Neural cell (in vitro differentiated cells): ENCODE measurements at regions not wholly inside any gene's neighbourhood (a gene's known extent, or its start where the extent isn't known, plus 50 kb on each side); places are given as distances from the start of the nearest gene placed in this dataset.

ENCODE experiments used
- H2AFZ ChIP-seq: fragments of 200-600, 300-800 bp; sonication (generic), shearing (Covaris generic); 2 replicates; pipeline ENCODE4 v1.6.0; 2014; ENCODE audit warnings: low read depth, mild to moderate bottlenecking, antibody characterized with exemption, low read length, moderate library complexity
- H3F3A ChIP-seq: fragments of 200-600 bp; shearing (Covaris generic); 2 replicates; pipeline ENCODE4 v1.6.1; 2016; ENCODE audit warnings: mild to moderate bottlenecking, moderate library complexity, mixed read lengths, antibody characterized with exemption, low read length; ENCODE audit not compliant: insufficient read depth, poor library complexity, severe bottlenecking
- H3K27ac ChIP-seq: fragments of 200-600, 300-800 bp; sonication (generic), shearing (Covaris generic); 2 replicates; pipeline ENCODE4 v1.5.1; 2014; ENCODE audit warnings: mild to moderate bottlenecking, low read length, moderate library complexity
- H3K27me3 ChIP-seq: fragments of 300-800, 200-600 bp; sonication (generic), shearing (Covaris generic); 2 replicates; pipeline ENCODE4 v1.6.0; 2014; ENCODE audit warnings: mild to moderate bottlenecking, low read depth, low read length, moderate library complexity; ENCODE audit not compliant: insufficient read depth
- H3K36me3 ChIP-seq: fragments of 300-800, 200-600 bp; sonication (generic), shearing (Covaris generic); 2 replicates; pipeline ENCODE4 v1.5.1; 2014; ENCODE audit warnings: mild to moderate bottlenecking, antibody characterized with exemption, low read length, moderate library complexity; ENCODE audit not compliant: insufficient read depth
- H3K4me2 ChIP-seq: fragments of 300-800, 200-600 bp; sonication (generic), shearing (Covaris generic); 2 replicates; pipeline ENCODE4 v1.6.0; 2014; ENCODE audit warnings: mild to moderate bottlenecking, low read length
- H3K4me3 ChIP-seq: fragments of 300-800, 200-600 bp; sonication (generic), shearing (Covaris generic); 2 replicates; pipeline ENCODE4 v1.5.1; 2014; ENCODE audit warnings: mild to moderate bottlenecking, low read length, moderate library complexity
- H3K79me2 ChIP-seq: fragments of 200-600 bp; shearing (Covaris generic); replicated peaks from 2 replicates; pipeline ENCODE4 v1.6.0; 2014; ENCODE audit warnings: mild to moderate bottlenecking, low read length, moderate library complexity; ENCODE audit not compliant: insufficient read depth
- H3K9ac ChIP-seq: fragments of 300-800, 200-600 bp; sonication (generic), shearing (Covaris generic); 2 replicates; pipeline ENCODE4 v1.6.1; 2016; ENCODE audit warnings: mild to moderate bottlenecking, low read length, mixed read lengths
- H3K9me2 ChIP-seq: fragments of 200-600 bp; shearing (Covaris generic); 2 replicates; pipeline ENCODE4 v1.6.1; 2016; ENCODE audit warnings: mild to moderate bottlenecking, low read length, mixed read lengths; ENCODE audit not compliant: insufficient read depth
- H3K9me3 ChIP-seq: fragments of 200-600, 300-800 bp; sonication (generic), shearing (Covaris generic); 2 replicates; pipeline ENCODE4 v1.6.1; 2016; ENCODE audit warnings: mild to moderate bottlenecking, mixed run types, low read length, moderate library complexity, mixed read lengths
- H4K20me1 ChIP-seq: fragments of 200-600 bp; shearing (Covaris generic); 2 replicates; pipeline ENCODE4 v1.6.1; 2016; ENCODE audit warnings: mild to moderate bottlenecking, mixed run types; ENCODE audit not compliant: insufficient read depth
- CTCF ChIP-seq: fragments of 450-650 bp; IDR thresholded peaks from 2 replicates; pipeline ENCODE4 v1.5.1; 2014; ENCODE audit warnings: antibody characterized with exemption, mild to moderate bottlenecking, moderate library complexity; ENCODE audit not compliant: poor library complexity, severe bottlenecking
- EP300 ChIP-seq: fragments of 450-650 bp; conservative IDR thresholded peaks from 2 replicates; pipeline ENCODE4 v1.6.1; 2014; ENCODE audit warnings: antibody characterized with exemption, mild to moderate bottlenecking, moderate library complexity; ENCODE audit not compliant: poor library complexity, severe bottlenecking
- EZH2 ChIP-seq: fragments of 200-600, 300-800 bp; shearing (Covaris generic), sonication (generic); IDR thresholded peaks from 2 replicates; pipeline ENCODE4 v1.6.1; 2014; ENCODE audit warnings: antibody characterized with exemption, low read length, borderline replicate concordance, mild to moderate bottlenecking; ENCODE audit not compliant: insufficient read depth, poor library complexity, severe bottlenecking
- MXI1 ChIP-seq: fragments of 450-650 bp; conservative IDR thresholded peaks from 2 replicates; pipeline ENCODE4 v1.6.1; 2014; ENCODE audit warnings: antibody characterized with exemption, mild to moderate bottlenecking; ENCODE audit not compliant: poor library complexity, severe bottlenecking
- POLR2AphosphoS5 ChIP-seq: IDR thresholded peaks from 2 replicates; pipeline ENCODE4 v1.6.1; 2012
- RAD21 ChIP-seq: fragments of 450-650 bp; conservative IDR thresholded peaks from 2 replicates; pipeline ENCODE4 v1.6.1; 2014; ENCODE audit warnings: antibody characterized with exemption, mild to moderate bottlenecking, moderate library complexity
- REST ChIP-seq: IDR thresholded peaks from 2 replicates; pipeline ENCODE4 v1.6.1; 2012; ENCODE audit warnings: borderline replicate concordance
- SMC3 ChIP-seq: fragments of 450-650 bp; conservative IDR thresholded peaks from 2 replicates; pipeline ENCODE4 v1.6.1; 2014; ENCODE audit warnings: antibody characterized with exemption, mild to moderate bottlenecking, moderate library complexity; ENCODE audit not compliant: poor library complexity
- TAF1 ChIP-seq: IDR thresholded peaks from 2 replicates; pipeline ENCODE4 v1.6.1; 2012; ENCODE audit warnings: low read depth

GRCh38 chr20:40293740-40294139 lies 395.3 kb downstream of the MAFB start:
- Histone ChIP-seq H4K20me1 (no peaks in the 10 kb centered on the region), H3K27ac (no peak overlapping the region), H3K4me3 (no peak overlapping the region), H2AFZ (no peak overlapping the region), H3K27me3 (no peaks in the 10 kb centered on the region), H3K79me2 (no peaks in the 10 kb centered on the region), H3F3A (no peaks in the 10 kb centered on the region), H3K9ac (no peak overlapping the region), H3K9me2 (no peaks in the 10 kb centered on the region), H3K36me3 (no peaks in the 10 kb centered on the region), H3K4me2 (no peak overlapping the region), H3K9me3 (no peaks in the 10 kb centered on the region)
- no peak for TF ChIP-seq MXI1
- TF ChIP-seq SMC3 = no peak
- no peak for TF ChIP-seq POLR2AphosphoS5
- no peak for TF ChIP-seq EZH2
- TF ChIP-seq REST = no peak
- no peak for TF ChIP-seq EP300
- no peak for TF ChIP-seq CTCF
- TF ChIP-seq RAD21 = no peak
- TF ChIP-seq TAF1 = no peak

GRCh38 chr20:40291493-40292135 lies 397.4 kb downstream of the MAFB start:
- no peaks in the 10 kb centered on the region for H3K36me3 ChIP-seq

More at GRCh38 chr20:40291493-40292135, 397.4 kb downstream of the MAFB start:
- H3K79me2 ChIP-seq = no peaks in the 10 kb centered on the region
- no peak overlapping the region for H3K4me2 ChIP-seq
- TF ChIP-seq REST (no peak), RAD21 (no peak)
- H3K27me3 ChIP-seq = no peaks in the 10 kb centered on the region
- H3K27ac ChIP-seq = no peak overlapping the region
- H4K20me1 ChIP-seq = no peaks in the 10 kb centered on the region
- H3K4me3 ChIP-seq = no peak overlapping the region
- no peak overlapping the region for H2AFZ ChIP-seq
- H3K9me3 ChIP-seq = no peaks in the 10 kb centered on the region
- H3F3A ChIP-seq = no peaks in the 10 kb centered on the region
- no peaks in the 10 kb centered on the region for H3K9me2 ChIP-seq
- H3K9ac ChIP-seq = no peak overlapping the region
